Thyroid gland (tissue), 4 donors: ENCODE measurements at regions not wholly inside any gene's neighbourhood (a gene's known extent, or its start where the extent isn't known, plus 50 kb on each side); places are given as distances from the start of the nearest gene placed in this dataset.

Source experiments
- CTCF ChIP-seq, 6 experiments: fragments of 200-600 bp in 3 of 6; fragments of 450-650 bp in 3 of 6; sonication (generic) in 3 of 6; IDR thresholded peaks; one replicate each; pipeline ENCODE4 v1.5.1; 2016 to 2019; ENCODE audit warnings: antibody characterized with exemption in 6 of 6, mild to moderate bottlenecking in 2 of 6, inconsistent platforms in 1 of 6, moderate library complexity in 1 of 6
- POLR2A ChIP-seq, 2 donors: fragments of 450-650 bp; IDR thresholded peaks; one replicate each; pipeline ENCODE4 v1.6.1; 2017; ENCODE audit warnings: antibody characterized with exemption in 2 of 2, mild to moderate bottlenecking in 2 of 2, moderate library complexity in 1 of 2

GRCh38 chr20:39777610-39778009 is 815.5 kb downstream of the DHX35 start:
- TF ChIP-seq POLR2A (IDR thresholded peaks at IDR 0.05): no peak
- TF ChIP-seq CTCF (IDR thresholded peaks at IDR 0.05): no peak
